Dedifferentiated amniotic fluid mesenchymal stem cell (primary cell): ENCODE measurements at regions not wholly inside any gene's neighbourhood (a gene's known extent, or its start where the extent isn't known, plus 50 kb on each side); places are given as distances from the start of the nearest gene placed in this dataset.

ENCODE experiments used
- DNase-seq: peaks from one replicate; pipeline ENCODE4 v3.0.0-alpha.2; 2016; ENCODE audit errors: extremely low spot score

DNA sequence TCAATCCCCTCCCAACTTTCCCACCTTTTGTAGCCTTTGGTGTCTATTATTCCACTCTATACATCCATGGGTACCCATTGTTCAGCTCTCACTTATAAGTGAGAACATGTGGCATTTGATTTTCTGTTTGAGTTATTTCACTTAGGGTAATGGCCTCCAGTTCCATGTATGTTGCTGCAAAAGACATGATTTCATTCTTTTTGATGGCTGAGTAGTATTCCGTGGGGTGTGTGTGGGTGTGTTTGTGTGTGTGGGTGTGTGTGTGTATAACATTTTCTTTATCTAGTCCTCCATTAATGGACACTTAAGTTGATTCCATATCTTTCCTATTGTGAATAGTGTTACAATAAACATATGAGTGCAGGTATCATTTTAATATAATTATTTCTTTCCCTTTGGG is 157.5 kb upstream of the FSTL4 start:
- no peak for DNase-seq

DNA sequence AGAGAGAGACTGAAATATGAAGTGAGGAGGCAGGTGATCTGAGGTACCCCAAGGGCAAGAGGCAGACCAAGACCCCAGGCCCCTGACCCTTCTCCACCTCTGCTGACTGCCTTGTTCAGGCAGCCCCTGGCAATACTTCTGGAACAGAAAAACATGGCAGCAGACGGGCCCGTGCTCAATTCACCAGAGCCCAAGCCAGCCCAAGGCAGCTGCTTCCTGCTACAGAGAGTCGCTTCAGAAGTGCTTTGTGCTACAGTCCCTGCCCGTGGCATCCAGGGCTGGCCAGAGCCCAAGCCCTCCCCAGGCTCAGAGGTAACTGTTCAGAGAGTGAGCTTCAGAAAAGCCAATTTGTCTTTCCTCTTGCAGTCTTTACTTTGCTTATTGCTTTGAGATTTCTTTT is 151.4 kb upstream of the FSTL4 start:
- no peak for DNase-seq

DNA sequence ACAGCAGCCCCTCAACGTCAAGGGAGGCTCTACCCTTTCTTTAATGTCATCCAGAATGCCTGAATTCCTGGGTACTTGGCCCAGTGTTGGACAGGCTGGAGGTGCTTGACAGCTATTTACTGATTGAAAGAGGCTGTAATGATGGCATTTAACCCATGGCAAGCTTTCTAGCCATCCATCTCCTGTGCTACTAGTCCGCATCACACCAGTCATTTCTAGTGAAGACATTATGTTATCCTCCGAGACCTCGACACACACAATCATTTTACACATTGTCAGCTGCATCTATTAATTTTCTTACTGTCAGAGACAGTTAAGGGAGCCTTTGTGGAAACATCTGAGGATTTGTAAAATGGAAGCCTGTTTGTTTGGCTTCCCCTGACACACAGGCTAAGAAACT is 149.3 kb upstream of the FSTL4 start:
- no peak for DNase-seq

DNA sequence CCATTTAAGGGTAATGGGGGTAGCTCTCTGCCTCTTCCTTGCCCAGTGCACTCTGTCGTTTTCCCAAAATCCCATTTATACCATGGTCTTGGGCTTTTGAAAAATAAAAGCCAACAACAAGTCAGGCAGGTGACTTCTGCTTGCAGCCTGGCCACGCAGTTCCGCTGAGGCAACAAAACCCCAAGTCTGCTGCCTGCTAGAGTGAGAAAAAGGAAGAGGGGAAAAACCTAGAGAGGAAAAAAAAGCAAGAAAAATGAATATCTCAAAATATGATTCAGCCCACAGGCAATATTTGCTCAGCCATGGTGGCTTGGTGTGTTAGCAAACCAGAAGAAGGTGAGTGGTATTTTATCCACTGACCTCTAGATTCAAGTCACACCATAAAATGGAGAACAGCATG is 148.2 kb upstream of the FSTL4 start:
- no peak for DNase-seq

DNA sequence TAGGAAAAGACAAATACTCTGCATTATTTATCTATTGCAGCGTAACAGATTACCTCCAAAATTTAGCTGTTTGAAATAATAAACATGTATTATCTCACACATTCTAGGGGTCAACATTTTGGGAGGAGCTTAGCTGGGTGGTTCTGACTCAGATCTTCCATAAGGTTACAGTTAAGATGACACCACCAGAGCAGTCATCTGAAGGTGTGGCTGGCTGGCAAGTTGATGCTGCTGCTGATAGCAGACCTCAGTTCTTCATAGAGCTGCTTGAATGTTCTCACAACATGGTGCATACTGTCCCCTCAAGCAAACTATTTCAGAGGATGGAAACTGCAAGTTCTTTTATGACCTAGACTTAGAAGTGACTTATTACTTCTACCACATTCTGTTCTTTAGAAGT is 146.3 kb upstream of the FSTL4 start:
- DNase-seq = no peak

DNA sequence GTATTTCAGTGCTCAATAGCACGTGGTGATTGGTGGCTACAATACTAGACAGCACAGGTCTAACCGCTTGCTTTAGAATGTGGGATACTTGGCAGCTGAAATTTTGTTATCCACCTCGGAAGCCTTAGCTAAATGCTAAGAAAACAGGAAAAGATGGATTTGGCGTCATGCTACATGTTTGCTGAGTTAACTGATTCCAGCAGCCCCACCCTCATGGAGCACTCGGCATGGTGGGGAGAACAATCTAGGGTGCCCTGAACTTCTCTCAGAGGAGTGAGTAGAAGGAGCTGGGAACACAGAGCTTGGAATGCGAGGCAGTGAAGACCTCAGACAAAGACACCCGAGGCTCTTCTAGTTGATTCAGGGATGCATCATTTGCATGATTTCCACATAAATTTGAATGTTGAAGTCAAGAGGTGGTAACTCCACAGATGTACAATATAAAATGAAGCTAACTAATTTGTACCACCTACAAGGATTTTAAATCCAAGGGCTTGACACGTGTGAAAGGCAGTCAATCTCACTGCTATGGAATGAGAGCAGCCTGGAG is 145.1 kb upstream of the FSTL4 start:
- DNase-seq = no peak

DNA sequence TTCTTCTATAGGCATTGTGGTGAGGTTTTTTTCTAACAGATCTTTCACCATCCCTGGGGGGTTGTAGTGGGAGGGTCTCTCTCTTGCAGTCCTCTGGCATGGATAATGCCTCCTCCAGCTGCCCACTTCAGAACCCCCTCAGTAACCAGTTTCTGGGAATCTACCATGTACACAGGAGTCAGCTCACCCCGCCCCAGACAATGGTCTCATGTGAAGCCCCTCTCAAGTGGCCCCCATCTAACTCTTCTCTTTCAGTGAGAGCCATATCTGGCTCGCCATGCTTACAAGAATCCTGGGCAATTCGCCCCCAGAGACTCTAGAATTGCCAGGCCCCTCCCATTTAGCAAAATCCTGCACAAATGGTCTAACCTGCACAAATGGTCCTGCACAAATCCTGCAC is 144.4 kb upstream of the FSTL4 start:
- no peak for DNase-seq

DNA sequence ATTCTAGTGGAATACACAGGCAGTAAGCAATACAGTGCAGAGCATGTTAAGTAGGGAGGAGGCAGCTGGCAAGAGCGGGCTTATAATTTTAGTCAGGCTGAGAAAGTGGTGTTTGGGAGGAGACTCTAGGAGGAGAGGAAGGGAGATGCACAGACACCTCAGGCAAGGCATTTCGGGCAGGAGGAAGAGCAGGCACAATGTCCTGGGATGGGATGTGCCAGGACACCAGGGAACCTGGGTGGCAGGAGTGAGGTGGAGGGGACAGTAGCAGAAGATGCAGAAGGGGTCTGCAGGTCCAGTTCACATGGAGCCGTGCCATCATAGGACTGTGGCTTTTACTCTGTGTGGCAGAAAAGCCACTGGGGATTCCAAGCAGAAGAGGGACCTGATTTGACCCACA is 143.7 kb upstream of the FSTL4 start:
- no peak for DNase-seq

DNA sequence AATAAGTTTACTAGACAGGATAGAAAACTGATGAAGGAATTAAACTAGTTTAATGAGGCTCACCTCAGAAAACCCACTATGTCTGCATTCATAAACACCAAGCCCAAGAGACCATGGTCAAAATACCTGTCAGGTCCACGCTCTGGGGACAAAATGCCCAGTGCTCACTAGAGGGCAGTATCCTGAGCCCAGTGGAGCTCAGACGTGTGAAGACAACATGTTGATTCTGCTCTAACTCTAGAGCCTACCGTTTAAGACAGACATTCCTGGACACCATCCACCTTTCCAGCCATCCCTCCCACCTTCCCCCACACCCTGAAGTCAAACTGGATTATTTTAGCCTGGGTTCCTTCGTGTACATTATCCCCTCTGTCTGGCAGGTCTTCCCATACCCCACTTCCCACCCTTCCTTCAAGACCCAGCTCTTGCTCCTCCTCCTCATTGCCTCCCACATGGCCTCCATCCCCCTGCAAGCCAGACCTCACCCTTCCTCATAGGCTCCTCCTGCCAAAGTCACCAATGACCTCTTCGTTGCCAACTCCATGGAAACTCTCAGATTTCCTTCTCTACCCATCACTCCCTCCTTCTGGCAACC is 142.3 kb upstream of the FSTL4 start:
- DNase-seq = no peak

DNA sequence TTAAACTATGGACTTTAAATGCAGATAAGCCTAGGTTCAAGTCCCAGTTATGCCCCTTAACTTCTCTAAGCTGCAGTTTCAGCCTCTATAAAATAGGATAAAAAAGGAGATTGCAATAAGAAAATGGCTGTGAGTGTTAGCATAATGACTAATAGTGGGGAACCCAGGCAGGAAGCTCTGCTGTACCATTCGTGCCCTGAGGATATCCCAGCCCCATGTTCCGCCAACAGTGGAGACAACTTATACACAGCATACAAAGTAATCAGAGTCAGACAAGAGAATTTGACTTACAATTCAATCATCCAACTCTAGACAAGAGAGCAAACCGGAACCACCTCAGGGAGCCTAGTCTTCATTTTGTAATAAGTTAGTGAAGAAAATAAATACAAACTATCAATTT is 141.5 kb upstream of the FSTL4 start:
- no peak for DNase-seq

DNA sequence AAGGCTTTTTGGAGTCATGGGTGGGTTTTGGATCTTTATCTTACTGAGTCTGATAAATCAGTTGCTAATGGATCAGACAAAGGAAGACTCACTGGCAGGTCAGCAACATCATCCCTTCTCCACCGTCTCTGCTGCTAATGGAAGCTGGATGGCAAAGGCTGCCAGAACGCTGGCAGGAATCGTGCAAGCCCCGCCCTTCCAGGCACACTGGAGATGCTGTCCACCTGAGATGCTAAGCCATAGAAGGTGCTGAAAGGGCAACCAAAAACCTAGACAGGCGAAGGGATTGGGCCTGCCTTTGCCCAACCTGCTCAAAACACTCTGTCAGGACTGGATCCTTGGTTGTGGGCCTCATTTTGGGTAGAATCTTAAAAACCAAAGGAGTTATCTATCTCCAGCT is 139.5 kb upstream of the FSTL4 start:
- no peak for DNase-seq

DNA sequence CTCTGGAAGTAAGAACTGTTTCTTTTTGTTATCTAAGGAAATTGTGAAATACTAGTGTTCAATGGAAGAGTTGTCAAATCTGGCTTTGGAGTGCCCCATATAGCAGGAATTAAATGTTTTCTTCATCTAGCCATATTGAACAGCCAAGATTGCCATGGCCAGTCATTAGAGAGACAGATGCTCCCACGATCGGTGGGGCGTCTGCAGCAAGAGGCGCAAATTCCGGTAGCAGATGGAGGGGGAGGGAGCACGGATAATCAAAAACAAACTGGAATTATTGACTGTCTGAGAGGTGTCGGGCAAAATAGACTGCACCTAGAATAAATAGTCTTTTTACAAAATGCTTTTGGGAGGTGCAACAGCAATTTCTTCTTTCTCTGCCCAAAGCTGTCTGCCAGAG is 139.1 kb upstream of the FSTL4 start:
- DNase-seq = no peak

DNA sequence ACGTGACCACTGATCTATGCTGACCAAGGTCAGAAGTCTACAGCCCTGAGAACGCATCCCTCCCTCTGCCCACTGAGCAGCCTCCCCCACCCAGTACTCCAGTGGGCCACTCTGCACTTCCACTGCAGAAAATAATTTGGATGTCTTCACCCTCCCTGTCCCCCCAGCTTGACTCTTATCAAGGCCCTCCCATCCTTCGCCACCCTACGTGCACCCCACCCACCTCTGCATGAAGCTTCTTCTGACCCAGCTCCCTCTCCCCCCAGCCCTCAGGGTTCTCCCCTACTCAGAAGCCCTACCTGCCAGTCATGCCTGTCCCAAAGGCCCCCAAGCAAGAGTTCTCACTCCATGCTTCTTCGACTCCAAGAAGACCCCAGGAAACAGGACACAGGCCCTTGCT is 138.5 kb upstream of the FSTL4 start:
- no peak for DNase-seq

DNA sequence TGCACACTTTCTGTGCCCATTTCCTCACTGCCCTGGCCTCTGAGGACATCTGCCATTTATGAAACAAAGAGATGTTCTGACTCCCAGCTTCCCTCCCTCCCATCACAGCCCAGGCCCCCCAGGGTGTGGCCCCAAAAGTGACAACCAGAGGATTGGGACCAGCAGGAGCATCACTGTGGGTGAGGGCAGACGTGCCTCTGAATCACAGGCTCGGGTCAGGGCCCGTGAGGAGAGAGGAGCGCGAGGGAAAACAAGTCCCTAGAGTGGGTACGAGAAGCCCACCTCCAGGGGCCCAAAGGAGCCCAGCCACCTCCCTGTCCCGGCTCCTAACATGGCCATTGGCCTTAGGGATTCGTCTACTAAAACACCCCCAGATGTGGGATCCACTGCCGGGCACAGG is 138.0 kb upstream of the FSTL4 start:
- DNase-seq = no peak

DNA sequence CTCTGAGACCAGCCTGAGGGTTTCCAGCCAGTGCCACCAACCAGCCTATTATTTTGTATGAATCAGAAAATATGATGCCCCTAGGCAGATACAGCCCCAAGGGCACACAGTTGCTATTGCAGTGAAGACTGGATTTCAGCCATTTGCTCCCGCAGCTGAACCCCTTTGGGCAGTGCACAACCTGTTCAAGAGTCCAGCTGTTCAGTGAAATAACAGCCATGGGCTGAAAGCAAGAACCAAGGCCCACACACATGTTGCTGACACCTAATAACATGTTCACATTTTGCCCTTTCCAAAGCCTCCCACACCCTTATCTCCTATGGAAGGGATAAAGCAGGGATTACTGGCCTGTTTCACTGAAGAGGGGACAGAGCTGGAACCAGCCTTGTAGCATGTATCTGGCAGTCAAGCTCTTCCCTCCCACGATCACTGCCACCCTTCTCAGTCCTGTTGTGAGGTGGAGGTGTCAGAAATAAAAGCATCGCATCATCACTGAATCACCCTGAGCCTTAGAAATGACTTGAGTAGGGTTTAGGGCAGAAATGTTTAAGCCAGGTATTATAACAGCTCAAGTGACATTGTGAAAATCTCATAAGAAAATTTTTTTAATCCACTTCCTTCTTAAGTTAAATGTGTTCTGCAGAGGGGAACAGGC is 137.1 kb upstream of the FSTL4 start:
- DNase-seq = no peak

DNA sequence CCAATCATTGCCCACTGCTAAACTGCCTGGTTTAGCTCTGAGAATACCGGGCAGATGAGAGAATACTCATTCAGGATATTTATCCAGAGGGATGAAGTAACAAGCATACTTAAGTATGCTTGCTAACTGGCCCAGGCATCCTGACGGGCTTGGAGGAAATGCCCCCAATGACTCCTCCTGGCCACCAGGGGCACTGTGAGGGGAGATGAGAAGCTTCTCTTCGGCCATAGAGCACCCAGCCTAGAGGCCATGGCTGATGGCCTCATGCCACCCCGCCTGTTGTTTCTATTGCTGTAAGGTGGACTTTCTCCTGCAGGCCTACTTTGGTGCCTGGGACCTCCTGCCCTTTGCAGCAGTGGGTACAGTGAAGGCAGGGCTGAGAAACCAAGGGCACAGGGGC is 134.5 kb upstream of the FSTL4 start:
- no peak for DNase-seq

DNA sequence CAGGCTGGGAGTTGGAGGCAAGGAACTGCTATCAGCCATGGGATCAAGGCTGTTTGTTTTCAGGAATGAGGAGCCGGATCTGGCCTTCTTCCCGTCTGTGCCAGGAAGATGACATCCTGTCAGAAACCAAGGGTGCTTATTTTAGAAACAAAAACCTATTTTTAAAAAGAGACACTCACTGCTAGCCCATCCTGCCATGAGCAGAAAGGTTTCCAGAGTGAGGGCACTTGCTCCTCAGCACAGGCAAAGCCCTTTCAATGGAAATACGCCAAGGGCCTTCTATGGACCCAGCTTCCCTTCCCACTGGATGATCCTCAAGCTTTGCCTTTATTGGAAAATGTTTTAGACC is 132.6 kb upstream of the FSTL4 start:
- no peak for DNase-seq

DNA sequence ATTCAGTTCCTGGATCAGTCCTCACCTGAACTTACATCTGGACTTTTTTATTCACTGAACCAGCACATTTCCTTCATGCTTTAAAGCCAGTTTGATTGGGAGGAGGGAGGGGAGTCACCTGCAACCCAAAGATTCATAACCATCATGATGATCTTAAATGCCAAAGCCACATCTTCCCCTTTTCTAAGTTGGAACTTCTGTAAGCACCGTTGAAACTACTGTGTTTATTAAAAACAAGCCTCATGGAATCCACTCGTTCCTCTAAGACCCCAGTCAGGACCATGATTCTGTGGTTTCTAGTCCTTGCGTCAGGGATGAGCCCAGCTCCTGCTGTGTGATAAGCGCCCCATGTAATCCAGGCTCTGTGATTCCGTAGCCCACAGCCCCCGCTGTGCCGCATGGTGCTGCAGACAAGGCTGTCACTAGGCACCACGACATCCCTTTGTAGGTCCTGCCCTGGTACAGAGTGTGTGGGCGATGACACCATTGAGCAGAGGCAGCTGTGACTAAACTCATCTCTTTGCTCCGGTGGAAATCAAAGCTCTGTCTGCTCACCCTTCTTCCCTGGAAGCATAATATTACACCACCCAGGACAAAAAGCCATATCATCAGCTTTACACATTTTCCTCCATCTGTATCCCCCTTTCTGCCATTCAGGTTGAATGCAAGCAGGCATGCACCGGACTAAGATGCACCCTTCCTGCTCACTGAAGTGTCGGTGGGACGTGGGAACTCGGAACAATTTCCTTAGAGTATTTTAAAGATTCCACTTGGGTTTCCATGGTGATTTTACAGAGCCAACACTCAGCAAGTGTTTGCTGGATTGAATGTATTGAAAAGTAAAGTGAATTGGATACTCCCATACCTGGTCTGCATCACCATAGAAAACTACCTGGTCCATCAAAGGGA is 132.0 kb upstream of the FSTL4 start:
- no peak for DNase-seq

DNA sequence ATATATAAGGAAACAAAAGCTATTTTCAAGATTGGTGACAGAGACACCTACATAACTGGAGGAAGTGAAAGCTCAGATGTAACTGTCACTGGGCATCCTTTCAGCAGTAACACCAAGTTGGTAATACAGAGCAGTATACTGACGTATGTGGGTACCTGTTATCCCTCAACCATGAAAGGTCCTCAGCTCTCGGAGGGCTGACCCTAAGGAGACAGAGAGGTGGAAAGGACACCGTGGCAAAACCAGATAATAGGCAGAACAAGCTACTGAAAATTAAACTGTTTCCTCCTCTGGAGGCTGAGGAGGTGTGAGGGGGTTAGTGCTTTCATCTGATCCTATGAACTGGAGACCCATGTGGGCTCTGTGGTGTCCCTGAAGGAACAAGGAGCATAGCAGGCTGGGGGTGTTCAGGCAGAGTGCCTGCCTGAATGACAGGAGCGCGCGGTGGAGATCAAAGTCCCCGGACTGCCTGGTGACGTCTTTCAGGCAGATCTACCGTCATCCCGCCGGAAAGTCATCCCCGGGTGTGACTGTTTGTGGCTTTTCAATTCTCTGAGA is 130.2 kb upstream of the FSTL4 start:
- no peak for DNase-seq

DNA sequence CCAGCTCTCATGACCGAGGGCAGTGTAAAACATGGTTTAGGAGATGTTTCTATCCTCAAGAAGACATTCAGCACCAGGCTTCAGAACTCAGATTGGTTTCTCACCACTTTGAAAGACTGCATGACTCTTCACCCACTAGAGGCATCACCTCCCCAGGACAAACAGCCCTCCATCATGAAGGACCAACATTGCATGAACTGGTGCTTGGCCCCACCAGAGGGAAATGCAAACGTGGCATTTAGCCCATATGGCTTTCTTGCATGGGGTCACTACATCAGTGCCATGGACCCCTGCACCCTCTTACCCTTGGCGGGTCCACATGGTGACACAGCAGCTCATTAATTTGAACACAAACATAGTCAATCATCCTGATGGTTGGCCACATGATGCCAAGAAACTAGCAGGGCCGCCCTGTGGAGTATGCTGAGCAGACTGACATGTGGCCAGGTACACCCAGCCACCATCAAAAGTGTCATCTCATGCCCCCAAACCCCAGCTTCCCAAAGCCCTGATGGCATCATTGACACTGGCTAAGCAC is 129.5 kb upstream of the FSTL4 start:
- DNase-seq = no peak

DNA sequence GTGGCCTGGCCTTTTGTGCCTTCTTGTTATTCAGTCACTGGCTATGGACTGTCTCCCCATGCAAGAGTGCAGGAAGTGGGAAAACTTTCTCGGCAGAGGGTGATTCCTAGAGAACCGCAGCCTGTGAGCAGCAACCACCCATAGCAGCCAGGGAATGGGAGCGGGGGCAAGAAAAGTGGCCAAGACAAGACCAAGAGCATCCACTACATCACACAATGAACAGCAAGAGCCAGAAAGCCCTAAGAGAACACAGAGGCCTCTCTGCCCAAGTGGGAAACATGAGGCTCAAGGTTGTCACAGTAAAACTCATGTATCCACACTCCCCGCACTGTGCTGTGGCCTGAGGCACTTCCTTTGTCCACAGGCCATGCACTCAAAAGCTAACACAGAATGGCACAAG is 129.1 kb upstream of the FSTL4 start:
- no peak for DNase-seq

DNA sequence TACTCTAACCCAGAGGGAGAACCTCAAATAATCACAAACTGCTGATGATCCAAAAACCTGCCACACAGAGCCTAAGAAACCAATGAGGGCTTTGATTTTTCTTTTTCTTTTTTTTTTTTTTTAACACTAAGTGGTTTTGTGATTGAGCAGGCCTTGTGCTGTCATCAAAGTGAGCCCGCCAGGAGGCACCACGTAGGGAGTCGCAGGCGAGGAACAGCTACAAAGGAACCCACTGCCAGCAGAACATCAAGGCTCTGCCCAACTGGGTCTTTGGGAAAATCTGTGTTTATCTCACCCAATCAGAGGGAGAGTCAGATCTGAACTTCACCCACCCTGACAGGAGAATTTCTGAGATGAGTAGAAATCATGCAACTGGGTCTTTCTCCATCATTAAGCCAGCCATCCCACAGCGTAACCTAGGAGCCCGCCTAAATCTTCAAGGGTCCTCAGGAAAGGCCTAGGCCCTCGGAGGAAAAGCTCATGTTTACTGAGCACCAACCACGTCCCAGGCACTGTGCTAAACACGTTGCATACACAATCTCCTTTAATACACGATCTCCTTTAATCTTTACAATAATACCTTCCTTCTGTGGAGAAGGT is 126.9 kb upstream of the FSTL4 start:
- no peak for DNase-seq
